HK-2 (cell line): ENCODE measurements at regions not wholly inside any gene's neighbourhood (a gene's known extent, or its start where the extent isn't known, plus 50 kb on each side); places are given as distances from the start of the nearest gene placed in this dataset.
"Not testable (repeated sequence)": the region's sequence is repeated elsewhere in the genome, so short reads cannot be mapped to it uniquely, and the experiment has no call there.

Experiments used
- DNase-seq: peaks from one replicate; pipeline ENCODE4 v3.0.0-alpha.2; 2018; ENCODE audit not compliant: unreplicated experiment

GRCh38 chr2:182548031-182548950, 121.5 kb upstream of the PDE1A start:
- no peak for DNase-seq

- no peak for DNase-seq
Observed at GRCh38 chr2:182550234-182550633, 123.4 kb upstream of the PDE1A start.

- not testable (repeated sequence) for DNase-seq
Observed at GRCh38 chr2:182552232-182552631, 125.4 kb upstream of the PDE1A start.

- not testable (repeated sequence) for DNase-seq
Observed at GRCh38 chr2:182552785-182553184, 125.9 kb upstream of the PDE1A start.

GRCh38 chr2:182553483-182553882, 126.6 kb upstream of the PDE1A start:
- DNase-seq = no peak

- DNase-seq = no peak
Observed at GRCh38 chr2:182554950-182555349, 128.1 kb upstream of the PDE1A start.

- no peak for DNase-seq
Observed at GRCh38 chr2:182558564-182558963, 131.7 kb upstream of the PDE1A start.

- no peak for DNase-seq
Observed at GRCh38 chr2:182559623-182560022, 132.8 kb upstream of the PDE1A start.

- DNase-seq = no peak
Observed at GRCh38 chr2:182565911-182566567, 139.2 kb upstream of the PDE1A start.

- no peak for DNase-seq
Observed at GRCh38 chr2:182573553-182573952, 142.5 kb upstream of the DNAJC10 start.

- no peak for DNase-seq
Observed at GRCh38 chr2:182577816-182578215, 138.2 kb upstream of the DNAJC10 start.

GRCh38 chr2:182581196-182581935, 134.7 kb upstream of the DNAJC10 start:
- no peak for DNase-seq

- no peak for DNase-seq
Observed at GRCh38 chr2:182584462-182584861, 131.6 kb upstream of the DNAJC10 start.

GRCh38 chr2:182585001-182585400, 131.1 kb upstream of the DNAJC10 start:
- no peak for DNase-seq

- no peak for DNase-seq
Observed at GRCh38 chr2:182585430-182585829, 130.6 kb upstream of the DNAJC10 start.

GRCh38 chr2:182586426-182586825, 129.6 kb upstream of the DNAJC10 start:
- no peak for DNase-seq

GRCh38 chr2:182587831-182588230, 128.2 kb upstream of the DNAJC10 start:
- no peak for DNase-seq

GRCh38 chr2:182589121-182589520, 126.9 kb upstream of the DNAJC10 start:
- DNase-seq = no peak

- DNase-seq = no peak
Observed at GRCh38 chr2:182591774-182592173, 124.3 kb upstream of the DNAJC10 start.

GRCh38 chr2:182592691-182593393, 123.2 kb upstream of the DNAJC10 start:
- no peak for DNase-seq

GRCh38 chr2:182593394-182593975, 122.6 kb upstream of the DNAJC10 start:
- no peak for DNase-seq
